Retinal pigment epithelial cell (primary cell): ENCODE measurements at regions not wholly inside any gene's neighbourhood (a gene's known extent, or its start where the extent isn't known, plus 50 kb on each side); places are given as distances from the start of the nearest gene placed in this dataset.

ENCODE experiments used
- DNase-seq: peaks from one replicate; pipeline ENCODE4 v3.0.0-alpha.2; 2010; ENCODE audit warnings: low read depth
- H3K4me3 ChIP-seq: 2 replicates; pipeline ENCODE4 v1.5.1; 2011; ENCODE audit warnings: mild to moderate bottlenecking, low read length, control low read depth, moderate library complexity
- TF ChIP-seq, protein P1 (sequence below): conservative IDR thresholded peaks from 2 replicates; pipeline ENCODE4 v1.5.1; 2011; ENCODE audit warnings: low read depth, low read length, control low read depth, inconsistent platforms

DNA sequence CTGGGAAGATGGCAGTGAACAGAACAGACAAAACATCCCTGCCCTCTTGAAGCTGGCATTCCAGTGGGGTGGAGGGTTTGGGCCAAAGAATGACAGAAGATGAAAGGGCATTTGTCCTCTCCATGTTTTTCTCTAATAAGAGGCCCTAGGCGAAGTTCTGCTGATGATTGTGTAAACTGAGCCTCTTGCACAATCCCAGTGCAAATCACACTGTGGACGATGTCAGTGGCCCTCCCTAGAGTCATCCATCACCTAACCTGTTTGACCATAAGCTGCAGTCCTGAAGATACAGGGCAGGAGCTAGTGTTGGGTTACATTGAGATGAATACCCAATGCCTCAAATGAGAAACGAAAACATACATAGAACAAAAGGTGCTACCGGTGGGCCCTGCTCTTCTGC is 622.4 kb upstream of the TBX3 start:
- no peak overlapping the region for H3K4me3 ChIP-seq
- DNase-seq, result no peak
- TF ChIP-seq, protein P1, sequence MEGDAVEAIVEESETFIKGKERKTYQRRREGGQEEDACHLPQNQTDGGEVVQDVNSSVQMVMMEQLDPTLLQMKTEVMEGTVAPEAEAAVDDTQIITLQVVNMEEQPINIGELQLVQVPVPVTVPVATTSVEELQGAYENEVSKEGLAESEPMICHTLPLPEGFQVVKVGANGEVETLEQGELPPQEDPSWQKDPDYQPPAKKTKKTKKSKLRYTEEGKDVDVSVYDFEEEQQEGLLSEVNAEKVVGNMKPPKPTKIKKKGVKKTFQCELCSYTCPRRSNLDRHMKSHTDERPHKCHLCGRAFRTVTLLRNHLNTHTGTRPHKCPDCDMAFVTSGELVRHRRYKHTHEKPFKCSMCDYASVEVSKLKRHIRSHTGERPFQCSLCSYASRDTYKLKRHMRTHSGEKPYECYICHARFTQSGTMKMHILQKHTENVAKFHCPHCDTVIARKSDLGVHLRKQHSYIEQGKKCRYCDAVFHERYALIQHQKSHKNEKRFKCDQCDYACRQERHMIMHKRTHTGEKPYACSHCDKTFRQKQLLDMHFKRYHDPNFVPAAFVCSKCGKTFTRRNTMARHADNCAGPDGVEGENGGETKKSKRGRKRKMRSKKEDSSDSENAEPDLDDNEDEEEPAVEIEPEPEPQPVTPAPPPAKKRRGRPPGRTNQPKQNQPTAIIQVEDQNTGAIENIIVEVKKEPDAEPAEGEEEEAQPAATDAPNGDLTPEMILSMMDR, result no peak

DNA sequence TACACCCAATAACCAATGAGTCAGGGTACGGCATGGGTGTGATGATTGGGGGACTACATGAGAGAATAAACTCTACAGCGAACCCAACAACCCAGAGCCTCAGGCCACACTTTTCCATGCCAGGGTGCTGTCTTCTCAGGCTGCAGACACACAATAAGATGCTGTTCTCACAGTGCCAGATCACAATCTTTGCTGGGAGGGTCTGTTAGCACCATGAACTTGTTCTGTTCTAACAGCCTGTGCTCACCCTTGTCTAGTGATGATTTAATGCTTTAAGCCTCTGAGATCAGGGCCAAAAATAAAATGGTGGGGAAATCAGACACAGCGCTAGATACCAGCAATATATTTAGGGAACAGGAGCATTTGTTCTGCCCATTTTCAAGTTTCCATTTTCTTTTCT is 621.9 kb upstream of the TBX3 start:
- H3K4me3 ChIP-seq, result no peak overlapping the region
- TF ChIP-seq, protein P1, result no peak
- DNase-seq, result no peak

DNA sequence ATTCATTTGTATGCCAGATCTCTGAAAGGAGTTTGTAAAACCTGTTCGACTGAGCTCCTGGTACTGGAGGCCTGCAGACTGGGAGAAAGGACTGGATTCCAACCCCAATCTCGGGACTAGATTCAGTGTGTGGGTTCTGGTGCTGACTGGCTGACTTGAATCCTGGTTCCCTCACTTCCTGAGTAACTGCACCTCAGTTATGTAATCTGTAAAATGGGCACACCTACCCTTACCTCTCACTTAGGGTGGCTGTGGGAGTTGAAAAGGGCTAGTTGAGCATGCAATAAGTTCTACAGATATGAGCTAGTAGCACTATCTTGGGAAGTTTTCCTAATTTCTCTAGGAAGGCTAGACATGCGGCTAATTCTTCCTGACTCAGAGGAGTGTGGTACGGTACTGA is 621.3 kb upstream of the TBX3 start:
- TF ChIP-seq, protein P1, result no peak
- DNase-seq, result no peak
- no peak overlapping the region for H3K4me3 ChIP-seq

DNA sequence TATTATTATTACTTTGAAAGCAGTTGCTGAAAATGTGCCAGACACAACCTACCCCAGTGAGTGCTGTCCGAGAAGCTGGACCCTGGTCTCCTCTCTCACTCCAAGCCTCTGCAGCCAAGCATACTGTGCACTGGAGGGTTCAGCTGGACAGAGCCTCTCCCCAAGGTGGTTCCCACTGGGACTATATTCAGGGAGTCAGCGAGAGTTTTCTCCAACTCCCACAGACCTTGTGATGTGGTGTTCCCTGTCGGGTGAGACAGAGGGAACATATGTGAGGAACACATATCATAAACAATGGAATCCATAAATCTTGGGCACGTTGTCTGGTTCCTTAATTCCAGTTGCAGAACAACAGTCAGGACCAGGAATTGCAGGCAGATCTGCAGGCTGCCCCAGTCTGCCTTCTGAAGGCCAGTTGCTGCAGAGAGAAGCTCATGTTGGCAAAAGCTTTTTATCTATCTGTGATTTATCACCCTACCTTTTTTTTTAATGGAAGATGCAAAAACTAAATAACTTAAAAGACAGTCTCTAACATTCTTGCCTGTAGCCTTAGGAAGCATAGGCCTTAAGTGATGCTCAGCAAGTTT is 619.8 kb upstream of the TBX3 start:
- H3K4me3 ChIP-seq, result no peak overlapping the region
- DNase-seq, result no peak
- TF ChIP-seq, protein P1, result no peak

DNA sequence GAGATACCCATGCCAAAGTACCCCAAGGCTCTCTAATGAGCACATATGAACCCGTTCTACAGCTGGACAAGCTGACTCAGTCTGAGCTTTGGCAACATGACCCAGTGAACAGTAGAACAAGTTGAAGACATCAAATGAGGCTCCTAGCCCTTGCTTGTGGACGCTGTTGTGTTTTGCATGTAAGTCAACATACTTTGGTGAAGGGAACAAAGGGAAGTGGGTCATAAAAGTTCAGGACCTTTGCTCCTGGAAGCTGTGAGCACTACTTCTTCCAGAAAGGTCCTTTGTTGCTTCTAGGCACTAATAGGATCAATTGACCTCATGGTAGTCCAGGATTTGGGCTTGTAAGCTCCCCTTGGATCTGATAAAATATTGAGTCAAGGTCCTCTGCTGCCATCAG is 613.5 kb upstream of the TBX3 start:
- TF ChIP-seq, protein P1, result no peak
- no peak for DNase-seq
- H3K4me3 ChIP-seq, result no peak overlapping the region

DNA sequence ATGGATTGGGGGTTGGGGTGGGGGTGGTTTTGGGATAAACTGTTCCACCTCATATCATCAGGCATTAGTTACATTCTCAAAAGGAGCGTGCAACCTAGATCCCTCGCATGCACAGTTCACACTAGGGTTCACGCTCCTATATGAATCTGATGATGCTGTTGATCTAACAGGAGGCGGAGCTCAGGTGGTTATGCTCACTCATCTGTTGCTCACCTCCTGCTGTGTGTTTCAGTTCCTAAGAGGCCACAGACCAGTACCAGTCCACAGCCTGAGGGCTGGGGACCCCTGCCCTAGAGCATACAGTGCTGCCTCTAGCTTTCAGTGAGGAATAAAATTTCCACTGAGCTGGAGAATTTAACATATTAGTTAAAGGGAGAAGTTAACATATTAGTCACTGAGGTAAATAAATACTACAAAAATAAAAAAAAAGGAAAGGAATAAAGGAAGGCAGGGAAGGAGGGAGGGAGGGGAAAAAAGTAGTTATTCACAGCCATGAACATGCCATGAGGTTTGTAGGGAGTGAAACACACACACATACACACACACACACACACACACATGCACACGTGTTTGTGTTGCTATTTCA is 612.7 kb upstream of the TBX3 start:
- DNase-seq, result no peak
- TF ChIP-seq, protein P1, result no peak
- no peak overlapping the region for H3K4me3 ChIP-seq

DNA sequence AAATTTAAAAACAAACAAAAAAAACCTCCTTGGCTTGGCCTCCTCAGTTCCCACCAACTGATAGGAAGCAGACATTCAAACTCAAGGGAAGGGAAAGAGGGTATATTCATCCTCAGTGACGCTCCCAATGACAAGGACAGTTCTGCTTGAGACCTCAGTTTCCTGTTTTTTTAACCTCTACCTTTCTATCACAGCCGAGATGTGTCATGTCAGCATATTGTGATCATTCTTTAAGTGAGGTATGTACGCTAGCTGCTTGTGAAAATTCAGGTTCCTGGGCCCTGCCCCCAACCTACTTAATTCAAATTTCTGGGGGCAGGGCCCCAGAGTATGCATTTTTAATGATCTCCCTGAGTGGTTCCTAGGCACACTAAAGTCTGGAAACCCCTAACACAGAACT is 611.9 kb upstream of the TBX3 start:
- TF ChIP-seq, protein P1, result no peak
- H3K4me3 ChIP-seq, result no peak overlapping the region
- no peak for DNase-seq
